Colon (tissue), 2 donors: ENCODE measurements at regions not wholly inside any gene's neighbourhood (a gene's known extent, or its start where the extent isn't known, plus 50 kb on each side); places are given as distances from the start of the nearest gene placed in this dataset.
"Not testable (repeated sequence)": the region's sequence is repeated elsewhere in the genome, so short reads cannot be mapped to it uniquely, and the experiment has no call there.

Source experiments
- FAIRE-seq: peaks from 2 replicates; lab custom pipeline; 2012; peaks lifted over from hg19 to GRCh38; lab: Jason Lieb, UNC
- donor health status: control.
- donor health status: control.

- no peak for FAIRE-seq
Measured at GRCh38 chr5:63118221-63118620, 539.6 kb downstream of the LRRC70 start.

GRCh38 chr5:63111891-63112290, 533.3 kb downstream of the LRRC70 start:
- FAIRE-seq: no peak

- no peak for FAIRE-seq
Measured at GRCh38 chr5:63101870-63102269, 523.3 kb downstream of the LRRC70 start.

- no peak for FAIRE-seq
Measured at GRCh38 chr5:63097286-63097685, 518.7 kb downstream of the LRRC70 start.

GRCh38 chr5:63094730-63095129, 516.1 kb downstream of the LRRC70 start:
- no peak for FAIRE-seq

- no peak for FAIRE-seq
Measured at GRCh38 chr5:63089147-63089546, 510.5 kb downstream of the LRRC70 start.

- no peak for FAIRE-seq
Measured at GRCh38 chr5:63085561-63085960, 506.9 kb downstream of the LRRC70 start.

- not testable (repeated sequence) for FAIRE-seq
Measured at GRCh38 chr5:63083689-63084088, 505.1 kb downstream of the LRRC70 start.

GRCh38 chr5:63081402-63081801, 502.8 kb downstream of the LRRC70 start:
- no peak for FAIRE-seq

GRCh38 chr5:63070001-63070400, 491.4 kb downstream of the LRRC70 start:
- no peak for FAIRE-seq

- FAIRE-seq: no peak
Measured at GRCh38 chr5:63055421-63055820, 476.8 kb downstream of the LRRC70 start.

- FAIRE-seq: no peak
Measured at GRCh38 chr5:63053019-63053638, 474.5 kb downstream of the LRRC70 start.

- FAIRE-seq: no peak
Measured at GRCh38 chr5:63050916-63051315, 472.3 kb downstream of the LRRC70 start.

GRCh38 chr5:63049935-63050334, 471.3 kb downstream of the LRRC70 start:
- FAIRE-seq: no peak

GRCh38 chr5:63043792-63044191, 465.2 kb downstream of the LRRC70 start:
- no peak for FAIRE-seq

GRCh38 chr5:63032343-63032742, 453.7 kb downstream of the LRRC70 start:
- no peak for FAIRE-seq

GRCh38 chr5:63029891-63030290, 451.3 kb downstream of the LRRC70 start:
- no peak for FAIRE-seq

- FAIRE-seq: no peak
Measured at GRCh38 chr5:63025679-63026078, 447.1 kb downstream of the LRRC70 start.

GRCh38 chr5:63022403-63022802, 443.8 kb downstream of the LRRC70 start:
- FAIRE-seq: no peak

GRCh38 chr5:63011158-63011557, 432.5 kb downstream of the LRRC70 start:
- FAIRE-seq: no peak

GRCh38 chr5:63008195-63008594, 429.6 kb downstream of the LRRC70 start:
- FAIRE-seq: no peak

GRCh38 chr5:62994842-62995241, 416.2 kb downstream of the LRRC70 start:
- not testable (repeated sequence) for FAIRE-seq

- no peak for FAIRE-seq
Measured at GRCh38 chr5:62985749-62986148, 407.1 kb downstream of the LRRC70 start.

GRCh38 chr5:62982348-62982747, 403.7 kb downstream of the LRRC70 start:
- FAIRE-seq: no peak

GRCh38 chr5:62980884-62981283, 402.3 kb downstream of the LRRC70 start:
- no peak for FAIRE-seq
